Ishikawa (cell line): ENCODE measurements at regions not wholly inside any gene's neighbourhood (a gene's known extent, or its start where the extent isn't known, plus 50 kb on each side); places are given as distances from the start of the nearest gene placed in this dataset.

Experiments used
- CEBPB ChIP-seq: IDR thresholded peaks from 2 replicates; pipeline ENCODE4 v1.6.1; 2012
- CREB1 ChIP-seq: IDR thresholded peaks from 2 replicates; pipeline ENCODE4 v1.6.1; 2012; ENCODE audit warnings: low read depth
- EGR1 ChIP-seq: IDR thresholded peaks from 2 replicates; pipeline ENCODE4 v1.6.1; 2012
- EP300 ChIP-seq: IDR thresholded peaks from 2 replicates; pipeline ENCODE4 v1.6.1; 2012; ENCODE audit warnings: borderline replicate concordance
- FOXM1 ChIP-seq: IDR thresholded peaks from 2 replicates; pipeline ENCODE4 v1.6.1; 2012; ENCODE audit warnings: low read depth, borderline replicate concordance
- NFIC ChIP-seq: IDR thresholded peaks from 2 replicates; pipeline ENCODE4 v1.6.1; 2012
- RAD21 ChIP-seq: IDR thresholded peaks from 2 replicates; pipeline ENCODE4 v1.6.1; 2012; ENCODE audit warnings: low read depth
- REST ChIP-seq: IDR thresholded peaks from 2 replicates; pipeline ENCODE4 v1.6.1; 2012; ENCODE audit warnings: low read depth, mild to moderate bottlenecking
- TAF1 ChIP-seq: IDR thresholded peaks from 2 replicates; pipeline ENCODE4 v1.6.1; 2012; ENCODE audit warnings: low read depth, mild to moderate bottlenecking
- TCF12 ChIP-seq: IDR thresholded peaks from 2 replicates; pipeline ENCODE4 v1.6.1; 2012; ENCODE audit warnings: low read depth
- TEAD4 ChIP-seq: IDR thresholded peaks from 2 replicates; pipeline ENCODE4 v1.6.1; 2012
- YY1 ChIP-seq: IDR thresholded peaks from 2 replicates; pipeline ENCODE4 v1.6.1; 2012; ENCODE audit warnings: low read depth
- ZBTB7A ChIP-seq: IDR thresholded peaks from 2 replicates; pipeline ENCODE4 v1.6.1; 2012; ENCODE audit warnings: low read depth
- TF ChIP-seq, protein P1 (sequence below): IDR thresholded peaks from 2 replicates; pipeline ENCODE4 v1.6.1; 2012
- TF ChIP-seq, protein P2 (sequence below): IDR thresholded peaks from 2 replicates; pipeline ENCODE4 v1.6.1; 2012

- no peak for TF ChIP-seq CREB1
- TF ChIP-seq FOXM1, result no peak
- no peak for TF ChIP-seq TEAD4
- TF ChIP-seq, protein P1, sequence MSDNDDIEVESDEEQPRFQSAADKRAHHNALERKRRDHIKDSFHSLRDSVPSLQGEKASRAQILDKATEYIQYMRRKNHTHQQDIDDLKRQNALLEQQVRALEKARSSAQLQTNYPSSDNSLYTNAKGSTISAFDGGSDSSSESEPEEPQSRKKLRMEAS, result no peak
- TF ChIP-seq YY1, result no peak
- no peak for TF ChIP-seq RAD21
These were observed 91.9 kb upstream of the CEP78 start for GRCh38 chr9:78144008-78144381.

GRCh38 chr9:78143281-78144007 is 92.4 kb upstream of the CEP78 start:
- TF ChIP-seq NFIC (no peak), FOXM1 (no peak)

DNA sequence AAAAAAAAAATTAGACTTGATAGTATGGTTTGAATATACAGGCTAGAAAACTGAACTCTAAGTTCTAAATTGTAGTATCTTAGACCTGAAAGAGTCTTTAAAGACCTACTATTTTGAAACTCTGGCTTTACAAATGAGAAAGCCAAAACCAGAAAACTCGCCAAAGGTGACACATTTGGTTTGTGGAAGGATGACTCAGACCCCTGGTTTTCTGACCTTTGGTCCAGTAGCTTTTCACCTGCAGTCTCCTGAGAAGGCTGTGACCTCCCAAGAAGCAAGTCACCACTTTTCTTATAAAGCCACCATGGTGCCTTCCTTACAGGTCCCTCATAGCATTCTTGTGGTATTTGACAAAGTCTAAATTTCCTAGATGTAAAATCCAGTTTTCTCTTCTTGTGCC is 102.1 kb upstream of the CEP78 start:
- TF ChIP-seq RAD21 (no peak), EGR1 (no peak), NFIC (no peak), REST (no peak), CREB1 (no peak), TEAD4 (no peak), CEBPB (no peak), YY1 (no peak), ZBTB7A (no peak), EP300 (no peak), TAF1 (no peak), FOXM1 (no peak), TCF12 (no peak)
- TF ChIP-seq, protein P2, sequence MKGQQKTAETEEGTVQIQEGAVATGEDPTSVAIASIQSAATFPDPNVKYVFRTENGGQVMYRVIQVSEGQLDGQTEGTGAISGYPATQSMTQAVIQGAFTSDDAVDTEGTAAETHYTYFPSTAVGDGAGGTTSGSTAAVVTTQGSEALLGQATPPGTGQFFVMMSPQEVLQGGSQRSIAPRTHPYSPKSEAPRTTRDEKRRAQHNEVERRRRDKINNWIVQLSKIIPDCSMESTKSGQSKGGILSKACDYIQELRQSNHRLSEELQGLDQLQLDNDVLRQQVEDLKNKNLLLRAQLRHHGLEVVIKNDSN, result no peak
- TF ChIP-seq, protein P1, result no peak

- TF ChIP-seq, protein P1, result no peak
- TF ChIP-seq ZBTB7A (no peak), EGR1 (no peak), TAF1 (no peak), TEAD4 (no peak), REST (no peak), FOXM1 (no peak), YY1 (no peak), RAD21 (no peak), TCF12 (no peak), CEBPB (no peak)
- TF ChIP-seq, protein P2, result no peak
These were observed 101.1 kb upstream of the GNAQ start for GRCh38 chr9:78132701-78133058.

GRCh38 chr9:78131969-78132700 is 100.5 kb upstream of the GNAQ start:
- no peak for TF ChIP-seq NFIC
- no peak for TF ChIP-seq TEAD4
- TF ChIP-seq ZBTB7A, result no peak
- no peak for TF ChIP-seq REST
- TF ChIP-seq, protein P2, result no peak
- TF ChIP-seq TCF12, result no peak
- TF ChIP-seq YY1, result no peak
- TF ChIP-seq CREB1, result no peak
- TF ChIP-seq FOXM1, result no peak
- TF ChIP-seq, protein P1, result no peak
